GM18868 (cell line): ENCODE measurements at regions not wholly inside any gene's neighbourhood (a gene's known extent, or its start where the extent isn't known, plus 50 kb on each side); places are given as distances from the start of the nearest gene placed in this dataset.
"Not testable (repeated sequence)": the region's sequence is repeated elsewhere in the genome, so short reads cannot be mapped to it uniquely, and the experiment has no call there.

ENCODE experiments used
- ATAC-seq: cut with Tn5 transposase; IDR thresholded peaks from one replicate; pipeline ENCODE4 v1.9.1; 2021; ENCODE audit warnings: mild to moderate bottlenecking, moderate library complexity; ENCODE audit not compliant: unreplicated experiment

GRCh38 chr16:63769211-63769610 lies 1352.7 kb downstream of the CDH11 start:
- no peak for ATAC-seq

GRCh38 chr16:63760246-63760645 lies 1361.6 kb downstream of the CDH11 start:
- not testable (repeated sequence) for ATAC-seq

GRCh38 chr16:63752347-63752746 lies 1369.5 kb downstream of the CDH11 start:
- ATAC-seq = no peak

- ATAC-seq = no peak
These were observed 1372.6 kb downstream of the CDH11 start for GRCh38 chr16:63749276-63749675.

- no peak for ATAC-seq
These were observed 1376.4 kb downstream of the CDH11 start for GRCh38 chr16:63745456-63745855.

- ATAC-seq = no peak
These were observed 1377.6 kb downstream of the CDH11 start for GRCh38 chr16:63744077-63744874.

GRCh38 chr16:63742150-63742549 lies 1379.7 kb downstream of the CDH11 start:
- no peak for ATAC-seq

GRCh38 chr16:63737633-63738032 lies 1384.2 kb downstream of the CDH11 start:
- no peak for ATAC-seq

- no peak for ATAC-seq
These were observed 1386.4 kb downstream of the CDH11 start for GRCh38 chr16:63735456-63735855.

GRCh38 chr16:63720848-63721247 lies 1401.0 kb downstream of the CDH11 start:
- ATAC-seq = no peak

- ATAC-seq = no peak
These were observed 1401.9 kb downstream of the CDH11 start for GRCh38 chr16:63719926-63720325.

- no peak for ATAC-seq
These were observed 1404.1 kb downstream of the CDH11 start for GRCh38 chr16:63717806-63718205.

- no peak for ATAC-seq
These were observed 1407.0 kb downstream of the CDH11 start for GRCh38 chr16:63714876-63715275.

GRCh38 chr16:63712725-63713124 lies 1409.1 kb downstream of the CDH11 start:
- ATAC-seq = no peak

GRCh38 chr16:63703612-63704011 lies 1418.3 kb downstream of the CDH11 start:
- ATAC-seq = no peak

- no peak for ATAC-seq
These were observed 1418.8 kb downstream of the CDH11 start for GRCh38 chr16:63702981-63703590.

- no peak for ATAC-seq
These were observed 1424.1 kb downstream of the CDH11 start for GRCh38 chr16:63697736-63698135.

GRCh38 chr16:63695347-63695746 lies 1426.5 kb downstream of the CDH11 start:
- no peak for ATAC-seq

- no peak for ATAC-seq
These were observed 1430.9 kb downstream of the CDH11 start for GRCh38 chr16:63690961-63691360.

GRCh38 chr16:63690267-63690666 lies 1431.6 kb downstream of the CDH11 start:
- ATAC-seq = no peak

GRCh38 chr16:63689068-63689467 lies 1432.8 kb downstream of the CDH11 start:
- no peak for ATAC-seq
